ENCODE measurements at regions not wholly inside any gene's neighbourhood (a gene's known extent, or its start where the extent isn't known, plus 50 kb on each side); places are given as distances from the start of the nearest gene placed in this dataset.

DNA sequence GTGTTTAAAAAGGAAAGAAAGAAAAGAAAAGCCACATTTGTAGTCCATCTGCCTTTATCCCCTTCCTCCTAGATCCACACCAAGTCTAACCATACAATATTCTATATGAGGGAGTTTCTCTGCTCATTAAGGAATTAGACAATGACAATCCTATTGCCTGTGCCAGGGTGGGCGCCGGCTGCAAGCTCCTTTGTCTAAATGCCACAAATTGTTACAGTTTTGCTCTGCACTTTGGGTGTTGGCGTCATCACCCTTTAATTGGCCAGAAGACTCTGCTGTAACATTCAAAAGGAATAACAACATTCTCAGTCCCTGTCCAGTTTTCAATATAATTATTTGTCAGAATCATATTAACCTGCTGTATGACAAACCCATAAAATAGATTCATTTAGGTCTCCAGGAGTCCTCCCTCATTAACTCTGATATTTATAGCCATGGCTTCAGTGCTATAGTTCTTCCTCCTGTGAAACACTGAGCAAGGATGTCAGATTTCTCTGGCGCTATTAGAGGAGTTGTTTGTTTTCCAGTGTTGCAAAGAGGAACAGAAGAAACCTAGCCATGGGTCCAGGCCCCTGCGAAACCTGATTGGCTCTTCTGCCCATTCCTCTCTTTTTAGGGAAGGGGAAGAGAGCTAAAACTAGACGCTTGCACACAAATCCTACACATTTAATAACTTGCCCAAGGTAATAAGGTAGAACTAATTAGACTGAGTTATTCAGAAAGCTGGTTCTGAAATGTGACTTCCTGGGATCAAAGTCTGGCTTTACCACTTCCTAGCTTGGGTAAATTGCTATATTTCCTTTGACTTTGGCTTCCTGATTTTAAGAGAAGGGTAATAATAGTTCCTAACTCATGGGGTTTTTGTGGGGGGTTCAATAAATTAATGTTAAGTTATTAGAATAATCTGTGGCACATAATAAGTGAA, 112.4 kb downstream of the CD47 start:
- Histone ChIP-seq H3K4me3 (IDR thresholded peaks at IDR 0.05; ENCODE audit: insufficient read depth, low read depth, low read length) (no peak overlapping the region), H2AFZ (ENCODE audit: low read depth) (no peak overlapping the region), H3K27ac (no peak overlapping the region), H3K4me2 (no peak overlapping the region), H4K20me1 (ENCODE audit: insufficient read depth) (no peaks in the 10 kb centered on the region), H3K27me3 (ENCODE audit: insufficient read depth, low read depth) (no peaks in the 10 kb centered on the region), H3K9ac (no peak overlapping the region), H3K36me3 (ENCODE audit: insufficient read depth) (no peaks in the 10 kb centered on the region), H3K79me2 (ENCODE audit: insufficient read depth, low read depth) (no peaks in the 10 kb centered on the region), H3K4me1 (ENCODE audit: low read depth, poor library complexity, severe bottlenecking) (no peaks in the 10 kb centered on the region)
- TF ChIP-seq, protein P1, sequence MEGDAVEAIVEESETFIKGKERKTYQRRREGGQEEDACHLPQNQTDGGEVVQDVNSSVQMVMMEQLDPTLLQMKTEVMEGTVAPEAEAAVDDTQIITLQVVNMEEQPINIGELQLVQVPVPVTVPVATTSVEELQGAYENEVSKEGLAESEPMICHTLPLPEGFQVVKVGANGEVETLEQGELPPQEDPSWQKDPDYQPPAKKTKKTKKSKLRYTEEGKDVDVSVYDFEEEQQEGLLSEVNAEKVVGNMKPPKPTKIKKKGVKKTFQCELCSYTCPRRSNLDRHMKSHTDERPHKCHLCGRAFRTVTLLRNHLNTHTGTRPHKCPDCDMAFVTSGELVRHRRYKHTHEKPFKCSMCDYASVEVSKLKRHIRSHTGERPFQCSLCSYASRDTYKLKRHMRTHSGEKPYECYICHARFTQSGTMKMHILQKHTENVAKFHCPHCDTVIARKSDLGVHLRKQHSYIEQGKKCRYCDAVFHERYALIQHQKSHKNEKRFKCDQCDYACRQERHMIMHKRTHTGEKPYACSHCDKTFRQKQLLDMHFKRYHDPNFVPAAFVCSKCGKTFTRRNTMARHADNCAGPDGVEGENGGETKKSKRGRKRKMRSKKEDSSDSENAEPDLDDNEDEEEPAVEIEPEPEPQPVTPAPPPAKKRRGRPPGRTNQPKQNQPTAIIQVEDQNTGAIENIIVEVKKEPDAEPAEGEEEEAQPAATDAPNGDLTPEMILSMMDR (conservative IDR thresholded peaks at IDR 0.05; ENCODE audit: low read depth, low read length), result no peak

DNA sequence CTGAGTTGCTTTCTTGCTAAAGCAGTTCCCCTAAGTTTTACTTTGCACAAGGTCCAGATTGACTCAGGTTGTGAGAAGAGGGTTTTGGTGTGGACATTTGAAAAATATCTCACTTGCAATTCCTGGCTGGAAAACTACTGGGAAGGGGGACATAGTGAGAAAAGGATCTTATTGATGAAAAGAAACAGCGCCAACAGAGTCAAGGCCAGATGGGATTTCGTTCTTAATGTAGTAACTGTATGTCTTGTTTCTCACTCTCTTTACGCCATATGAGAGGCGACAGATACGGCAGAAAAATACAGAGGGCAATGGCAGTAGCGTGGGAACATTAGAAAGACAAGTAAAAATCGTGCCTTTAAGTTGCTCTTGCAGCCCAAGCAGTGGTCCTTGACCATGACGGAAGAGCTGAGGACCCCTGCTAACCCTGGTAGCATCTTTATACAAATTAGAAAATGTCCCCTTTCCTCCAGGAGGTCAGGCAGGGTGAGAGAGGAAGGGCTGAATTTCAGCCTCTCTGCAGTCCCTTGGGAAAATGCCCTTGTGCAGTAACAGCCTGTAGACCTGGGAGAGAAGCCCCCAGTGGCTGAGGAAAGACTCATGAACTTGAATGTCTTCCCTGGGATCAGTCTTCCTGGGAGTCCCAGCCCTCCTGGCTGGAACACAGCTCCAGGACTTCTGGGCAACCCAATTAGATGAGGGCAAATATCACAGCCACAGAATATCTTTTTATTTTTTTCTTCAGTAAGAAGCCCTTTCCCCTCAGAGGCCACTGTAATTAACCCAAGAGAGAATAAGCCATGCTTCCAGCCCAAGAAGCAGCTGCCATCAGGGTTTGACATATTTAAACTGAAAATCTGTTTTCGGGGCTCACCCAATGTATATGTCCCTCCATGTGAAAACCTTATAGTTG, 113.4 kb downstream of the CD47 start:
- TF ChIP-seq, protein P1 (conservative IDR thresholded peaks at IDR 0.05; ENCODE audit: low read depth, low read length), result no peak

DNA sequence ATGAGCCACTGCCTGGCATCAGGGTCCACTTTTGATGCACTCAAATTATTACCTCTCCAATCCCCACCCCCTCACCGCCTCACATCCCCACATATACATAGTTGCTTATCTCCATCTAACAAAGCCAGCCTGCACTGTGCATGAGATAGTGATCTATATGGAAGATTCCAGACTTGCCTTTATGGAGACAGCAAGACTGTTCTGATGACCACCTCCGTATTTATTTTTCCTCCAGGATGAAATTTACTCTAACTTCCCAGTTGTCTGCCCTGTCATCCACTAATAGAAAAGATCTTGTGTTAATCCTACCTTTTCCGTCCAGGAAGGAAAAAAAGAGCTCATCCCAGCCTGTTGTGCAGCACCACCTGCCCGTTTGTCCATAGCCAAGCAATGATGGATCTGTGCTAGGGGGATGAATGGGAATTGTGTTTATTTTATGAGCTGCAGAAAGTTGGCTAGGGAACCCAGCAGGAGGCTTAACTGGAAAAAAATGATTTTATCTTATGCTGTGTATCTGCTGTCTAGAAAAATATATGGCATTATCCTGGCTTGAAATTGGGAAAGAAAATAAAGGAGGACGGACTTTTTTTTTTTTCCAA, 114.5 kb downstream of the CD47 start:
- H3K4me3 ChIP-seq (IDR thresholded peaks at IDR 0.05; ENCODE audit: insufficient read depth, low read depth, low read length), result no peak overlapping the region
- H3K4me1 ChIP-seq (ENCODE audit: low read depth, poor library complexity, severe bottlenecking), result no peaks in the 10 kb centered on the region
- no peak overlapping the region for H3K27ac ChIP-seq
- no peaks in the 10 kb centered on the region for H3K79me2 ChIP-seq (ENCODE audit: insufficient read depth, low read depth)
- H3K36me3 ChIP-seq (ENCODE audit: insufficient read depth), result no peaks in the 10 kb centered on the region
- H3K4me2 ChIP-seq, result no peak overlapping the region
- TF ChIP-seq, protein P1 (conservative IDR thresholded peaks at IDR 0.05; ENCODE audit: low read depth, low read length), result no peak
- H2AFZ ChIP-seq (ENCODE audit: low read depth), result no peak overlapping the region
- H3K9ac ChIP-seq, result no peak overlapping the region
- H4K20me1 ChIP-seq (ENCODE audit: insufficient read depth), result no peaks in the 10 kb centered on the region
- H3K27me3 ChIP-seq (ENCODE audit: insufficient read depth, low read depth), result no peaks in the 10 kb centered on the region

More for the DNA sequence above, 113.4 kb downstream of the CD47 start:
- Histone ChIP-seq H3K4me2 (no peak overlapping the region), H3K4me1 (ENCODE audit: low read depth, poor library complexity, severe bottlenecking) (no peaks in the 10 kb centered on the region), H3K27ac (no peak overlapping the region), H4K20me1 (ENCODE audit: insufficient read depth) (no peaks in the 10 kb centered on the region), H3K9ac (no peak overlapping the region), H3K79me2 (ENCODE audit: insufficient read depth, low read depth) (no peaks in the 10 kb centered on the region), H3K36me3 (ENCODE audit: insufficient read depth) (no peaks in the 10 kb centered on the region), H3K27me3 (ENCODE audit: insufficient read depth, low read depth) (no peaks in the 10 kb centered on the region), H3K4me3 (IDR thresholded peaks at IDR 0.05; ENCODE audit: insufficient read depth, low read depth, low read length) (no peak overlapping the region), H2AFZ (ENCODE audit: low read depth) (no peak overlapping the region)

DNA sequence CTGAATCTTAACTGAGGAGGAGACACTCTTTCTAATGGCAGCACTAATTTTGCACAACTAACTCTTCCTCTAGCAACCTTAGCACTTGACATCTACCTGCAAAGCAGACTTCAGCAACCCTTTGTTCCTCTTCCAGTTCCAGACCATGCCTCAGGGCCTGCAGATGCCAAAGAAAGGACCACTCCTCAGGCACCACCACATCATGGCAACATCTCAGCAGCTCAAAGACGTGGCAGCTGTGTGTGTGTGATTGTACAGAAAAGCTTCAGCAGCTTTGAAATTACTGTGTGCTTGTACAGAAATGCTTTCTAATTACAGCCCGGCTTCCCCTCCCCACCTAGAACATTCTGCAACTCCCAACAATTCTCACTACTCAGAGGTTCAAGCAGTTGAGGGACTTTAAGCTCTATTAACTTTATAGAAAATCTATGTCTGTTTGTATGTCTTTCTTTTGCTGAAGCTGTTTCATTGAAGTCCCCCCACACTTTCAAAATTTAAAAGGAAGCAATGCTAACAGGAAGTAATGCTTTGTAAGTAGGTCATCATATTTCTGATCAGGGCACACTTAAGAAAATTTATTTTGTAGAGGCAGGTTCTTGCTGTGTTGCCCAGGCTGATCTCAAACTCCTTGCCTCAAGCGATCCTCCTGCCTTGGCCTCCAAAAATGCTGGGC, 115.2 kb downstream of the CD47 start:
- H2AFZ ChIP-seq (ENCODE audit: low read depth), result no peak overlapping the region

More for the DNA sequence above, 115.2 kb downstream of the CD47 start:
- Histone ChIP-seq H3K4me3 (IDR thresholded peaks at IDR 0.05; ENCODE audit: insufficient read depth, low read depth, low read length) (no peak overlapping the region), H3K4me2 (no peak overlapping the region), H3K4me1 (ENCODE audit: low read depth, poor library complexity, severe bottlenecking) (no peaks in the 10 kb centered on the region), H3K79me2 (ENCODE audit: insufficient read depth, low read depth) (no peaks in the 10 kb centered on the region), H3K27me3 (ENCODE audit: insufficient read depth, low read depth) (no peaks in the 10 kb centered on the region), H3K27ac (no peak overlapping the region), H3K36me3 (ENCODE audit: insufficient read depth) (no peaks in the 10 kb centered on the region), H4K20me1 (ENCODE audit: insufficient read depth) (no peaks in the 10 kb centered on the region), H3K9ac (no peak overlapping the region)
- TF ChIP-seq, protein P1 (conservative IDR thresholded peaks at IDR 0.05; ENCODE audit: low read depth, low read length), result no peak

Data from KMS-11 (cell line).